ENCODE measurements at regions not wholly inside any gene's neighbourhood (a gene's known extent, or its start where the extent isn't known, plus 50 kb on each side); places are given as distances from the start of the nearest gene placed in this dataset.
A peak's percentile ranks its signal among the peaks of the same experiment; 100 is the strongest.

DNA sequence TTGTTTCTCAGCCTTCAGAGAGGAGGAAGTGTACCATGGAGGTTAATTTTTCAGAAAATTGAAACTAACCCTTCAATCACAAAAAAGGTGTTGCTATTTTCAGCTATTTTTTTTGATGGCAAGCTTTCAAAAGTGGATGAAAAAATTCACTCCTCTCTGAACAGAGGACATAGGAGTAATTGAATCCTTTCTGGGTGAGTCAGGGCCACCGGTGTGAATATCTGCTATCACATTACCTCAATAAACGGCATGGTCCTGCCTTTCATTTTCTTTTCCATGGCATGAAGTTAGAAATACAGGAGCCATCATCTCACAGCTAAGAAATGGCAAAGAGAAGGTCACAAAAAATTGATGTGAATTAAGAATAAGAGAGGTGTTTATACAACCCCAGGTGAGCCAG lies 90.2 kb upstream of the CCDC112 start:
- no peaks in the 10 kb centered on the region for H3K9me2 ChIP-seq (replicated peaks; ENCODE audit: low read length)
- intact Hi-C loops (cut with micrococcal nuclease) = no loop called here
- CTCF ChIA-PET = no interaction called here
- H3K79me2 ChIP-seq (ENCODE audit: low read length) = no peaks in the 10 kb centered on the region
- peak; percentile 18 for DNase-seq
- no peak overlapping the region for H3K4me2 ChIP-seq (ENCODE audit: low read length)
- H4K20me1 ChIP-seq (ENCODE audit: low read length) = no peaks in the 10 kb centered on the region
- no peak overlapping the region for H3K27ac ChIP-seq (ENCODE audit: low read length)
- no peaks in the 10 kb centered on the region for H3F3A ChIP-seq (ENCODE audit: low read length, unreplicated experiment)
- no TSS peak for BruUV-seq (replicated peaks)
- H3K4me3 ChIP-seq (ENCODE audit: low read length) = no peak overlapping the region
- no peak overlapping the region for H2AFZ ChIP-seq (ENCODE audit: low read length)
- TF ChIP-seq EZH2 (IDR thresholded peaks at IDR 0.05; ENCODE audit: low read length, unreplicated experiment) (no peak), EZH2phosphoT487 (IDR thresholded peaks at IDR 0.05; ENCODE audit: borderline replicate concordance, low read length) (no peak)
- TF ChIP-seq, protein P1, sequence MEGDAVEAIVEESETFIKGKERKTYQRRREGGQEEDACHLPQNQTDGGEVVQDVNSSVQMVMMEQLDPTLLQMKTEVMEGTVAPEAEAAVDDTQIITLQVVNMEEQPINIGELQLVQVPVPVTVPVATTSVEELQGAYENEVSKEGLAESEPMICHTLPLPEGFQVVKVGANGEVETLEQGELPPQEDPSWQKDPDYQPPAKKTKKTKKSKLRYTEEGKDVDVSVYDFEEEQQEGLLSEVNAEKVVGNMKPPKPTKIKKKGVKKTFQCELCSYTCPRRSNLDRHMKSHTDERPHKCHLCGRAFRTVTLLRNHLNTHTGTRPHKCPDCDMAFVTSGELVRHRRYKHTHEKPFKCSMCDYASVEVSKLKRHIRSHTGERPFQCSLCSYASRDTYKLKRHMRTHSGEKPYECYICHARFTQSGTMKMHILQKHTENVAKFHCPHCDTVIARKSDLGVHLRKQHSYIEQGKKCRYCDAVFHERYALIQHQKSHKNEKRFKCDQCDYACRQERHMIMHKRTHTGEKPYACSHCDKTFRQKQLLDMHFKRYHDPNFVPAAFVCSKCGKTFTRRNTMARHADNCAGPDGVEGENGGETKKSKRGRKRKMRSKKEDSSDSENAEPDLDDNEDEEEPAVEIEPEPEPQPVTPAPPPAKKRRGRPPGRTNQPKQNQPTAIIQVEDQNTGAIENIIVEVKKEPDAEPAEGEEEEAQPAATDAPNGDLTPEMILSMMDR (conservative IDR thresholded peaks at IDR 0.05; ENCODE audit: low read depth, low read length) = no peak
- POLR2A ChIA-PET (ENCODE audit: unreplicated experiment) = interaction anchor here (0.6 kb wide), 1 partner anchor 189 kb away, joined by 3 read pairs; no protein-coding TSS in a partner anchor
- no peaks in the 10 kb centered on the region for H3K4me1 ChIP-seq (ENCODE audit: insufficient read depth, low read length)
- H3K36me3 ChIP-seq (ENCODE audit: low read depth, low read length) = no peaks in the 10 kb centered on the region
- no peaks in the 10 kb centered on the region for H3K27me3 ChIP-seq (ENCODE audit: low read length)
- H3K9ac ChIP-seq (ENCODE audit: low read length) = no peak overlapping the region
- no peak for ATAC-seq
- no peaks in the 10 kb centered on the region for H3K9me3 ChIP-seq (ENCODE audit: low read length)

DNA sequence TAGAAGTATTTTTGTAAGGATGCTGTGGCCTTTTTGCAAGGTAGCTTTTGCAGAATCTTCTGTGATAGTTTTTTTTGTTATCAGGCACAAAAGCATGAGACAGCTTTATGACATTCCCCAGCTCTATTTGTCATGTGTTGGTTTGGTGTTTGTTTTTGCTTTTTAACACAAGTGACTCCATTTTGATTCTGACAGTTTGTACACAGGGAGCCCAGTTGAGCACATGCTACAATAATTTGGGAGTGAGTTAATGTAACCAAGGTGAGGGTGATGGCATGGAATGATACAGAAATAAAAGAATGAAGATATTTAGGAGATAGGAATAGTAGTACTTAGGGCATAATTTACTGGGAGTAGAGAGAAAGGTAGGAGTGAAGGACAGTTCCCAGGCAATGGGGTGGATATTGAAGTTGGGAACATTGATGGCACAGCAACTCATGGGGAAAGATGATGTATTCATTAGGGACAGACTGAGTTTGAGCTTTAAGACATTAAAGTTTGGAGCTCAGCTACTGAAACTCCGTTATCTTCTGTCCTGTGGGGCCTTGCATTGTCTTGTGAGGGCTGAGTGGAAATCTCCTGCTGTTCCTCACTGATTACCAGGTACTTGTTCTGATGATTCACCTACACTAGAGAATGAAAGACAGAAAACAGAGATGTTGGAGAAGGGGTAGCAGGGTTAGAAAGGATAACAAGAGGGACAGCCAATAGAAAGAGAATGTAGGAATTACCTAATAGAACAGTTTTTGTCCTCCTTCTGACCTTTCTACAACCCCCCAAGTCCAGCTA lies 88.3 kb upstream of the CCDC112 start:
- Histone ChIP-seq H3K27ac (ENCODE audit: low read length) (no peak overlapping the region), H3K4me1 (ENCODE audit: insufficient read depth, low read length) (peaks cover 5% of the 10 kb centered on the region), H3K79me2 (ENCODE audit: low read length) (no peaks in the 10 kb centered on the region), H4K20me1 (ENCODE audit: low read length) (no peaks in the 10 kb centered on the region), H3K9ac (ENCODE audit: low read length) (no peak overlapping the region), H2AFZ (ENCODE audit: low read length) (no peak overlapping the region), H3K9me2 (replicated peaks; ENCODE audit: low read length) (no peaks in the 10 kb centered on the region), H3K36me3 (ENCODE audit: low read depth, low read length) (no peaks in the 10 kb centered on the region), H3K9me3 (ENCODE audit: low read length) (no peaks in the 10 kb centered on the region), H3K4me2 (ENCODE audit: low read length) (no peak overlapping the region), H3F3A (ENCODE audit: low read length, unreplicated experiment) (no peaks in the 10 kb centered on the region), H3K27me3 (ENCODE audit: low read length) (no peaks in the 10 kb centered on the region), H3K4me3 (ENCODE audit: low read length) (no peak overlapping the region)
- DNase-seq (no peak), ATAC-seq (no peak)
- TF ChIP-seq, protein P1 (conservative IDR thresholded peaks at IDR 0.05; ENCODE audit: low read depth, low read length) = no peak
- TF ChIP-seq EZH2 (IDR thresholded peaks at IDR 0.05; ENCODE audit: low read length, unreplicated experiment) (no peak), EZH2phosphoT487 (IDR thresholded peaks at IDR 0.05; ENCODE audit: borderline replicate concordance, low read length) (no peak)
- ChIA-PET POLR2A (ENCODE audit: unreplicated experiment) (no interaction called here), CTCF (no interaction called here)
- intact Hi-C loops (cut with micrococcal nuclease) = no loop called here
- no TSS peak for BruUV-seq (replicated peaks)

DNA sequence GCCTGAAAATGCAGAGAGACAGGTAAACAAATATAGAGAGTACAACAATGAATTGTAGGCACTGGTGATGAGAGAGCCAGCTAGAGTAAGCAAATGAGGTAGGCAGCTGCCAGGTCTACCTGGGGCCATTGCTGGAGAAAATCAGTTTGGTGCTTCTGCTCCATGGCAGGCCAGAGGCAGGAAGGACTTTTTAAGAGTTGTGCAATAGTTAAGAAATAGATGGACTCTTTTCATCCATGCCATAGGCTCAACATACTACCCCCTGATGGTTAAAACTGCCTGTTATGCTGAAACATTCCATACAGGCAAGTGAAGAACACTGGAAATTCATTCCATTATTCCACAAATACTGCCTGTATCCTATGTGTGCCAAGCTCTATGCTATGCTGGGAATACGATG lies 86.5 kb upstream of the CCDC112 start:
- CTCF ChIA-PET = no interaction called here
- Histone ChIP-seq H3K27ac (ENCODE audit: low read length) (no peak overlapping the region), H3F3A (ENCODE audit: low read length, unreplicated experiment) (no peaks in the 10 kb centered on the region), H3K9me2 (replicated peaks; ENCODE audit: low read length) (no peaks in the 10 kb centered on the region), H3K4me1 (ENCODE audit: insufficient read depth, low read length) (peaks cover 18% of the 10 kb centered on the region), H2AFZ (ENCODE audit: low read length) (no peak overlapping the region), H3K9me3 (ENCODE audit: low read length) (no peaks in the 10 kb centered on the region), H3K36me3 (ENCODE audit: low read depth, low read length) (no peaks in the 10 kb centered on the region), H3K4me2 (ENCODE audit: low read length) (no peak overlapping the region), H3K27me3 (ENCODE audit: low read length) (no peaks in the 10 kb centered on the region), H3K79me2 (ENCODE audit: low read length) (no peaks in the 10 kb centered on the region), H3K9ac (ENCODE audit: low read length) (no peak overlapping the region), H4K20me1 (ENCODE audit: low read length) (no peaks in the 10 kb centered on the region), H3K4me3 (ENCODE audit: low read length) (no peak overlapping the region)
- POLR2A ChIA-PET (ENCODE audit: unreplicated experiment) = no interaction called here
- ATAC-seq = no peak
- TF ChIP-seq EZH2 (IDR thresholded peaks at IDR 0.05; ENCODE audit: low read length, unreplicated experiment) = no peak
- TF ChIP-seq EZH2phosphoT487 (IDR thresholded peaks at IDR 0.05; ENCODE audit: borderline replicate concordance, low read length) = no peak
- TF ChIP-seq, protein P1 (conservative IDR thresholded peaks at IDR 0.05; ENCODE audit: low read depth, low read length) = no peak
- no peak for DNase-seq
- intact Hi-C loops (cut with micrococcal nuclease) = no loop called here
- BruUV-seq (replicated peaks) = no TSS peak
